ENCODE measurements at regions not wholly inside any gene's neighbourhood (a gene's known extent, or its start where the extent isn't known, plus 50 kb on each side); places are given as distances from the start of the nearest gene placed in this dataset.

GRCh38 chr5:74070766-74071165 lies 444.8 kb downstream of the ARHGEF28 start:
- Histone ChIP-seq H3K4me3 (no peak overlapping the region), H3K27ac (no peak overlapping the region), H3K27me3 (no peaks in the 10 kb centered on the region), H3K36me3 (ENCODE audit: low read depth, missing control alignments) (no peaks in the 10 kb centered on the region), H3K4me1 (peaks cover 14% of the 10 kb centered on the region), H3K9me3 (no peaks in the 10 kb centered on the region)
- WGBS, 2 donors = 82 to 92% methylated on average over 3 of the region's 3 CpGs
- intact Hi-C loops (cut with DNase I; ENCODE audit: low total_unique reads) = no loop called here
- TF ChIP-seq CTCF (IDR thresholded peaks at IDR 0.05) (no peak), POLR2A (IDR thresholded peaks at IDR 0.05) (no peak)
- no peak for DNase-seq

- H3K27me3 ChIP-seq = no peaks in the 10 kb centered on the region
- H3K4me1 ChIP-seq = peaks cover 14% of the 10 kb centered on the region
- no peaks in the 10 kb centered on the region for H3K9me3 ChIP-seq
- no peaks in the 10 kb centered on the region for H3K36me3 ChIP-seq (ENCODE audit: low read depth, missing control alignments)
- intact Hi-C loops (cut with DNase I; ENCODE audit: low total_unique reads) = no loop called here
- no peak overlapping the region for H3K27ac ChIP-seq
- DNase-seq = no peak
- WGBS, 2 donors = 82 to 86% methylated on average over 4 of the region's 4 CpGs
- no peak overlapping the region for H3K4me3 ChIP-seq
- TF ChIP-seq POLR2A (IDR thresholded peaks at IDR 0.05) = no peak
- no peak for TF ChIP-seq CTCF (IDR thresholded peaks at IDR 0.05)
These were observed 443.7 kb downstream of the ARHGEF28 start for GRCh38 chr5:74069741-74070140.

- Histone ChIP-seq H3K4me1 (peaks cover 9% of the 10 kb centered on the region), H3K9me3 (no peaks in the 10 kb centered on the region), H3K27ac (no peak overlapping the region), H3K27me3 (no peaks in the 10 kb centered on the region), H3K4me3 (no peak overlapping the region), H3K36me3 (ENCODE audit: low read depth, missing control alignments) (no peaks in the 10 kb centered on the region)
- TF ChIP-seq POLR2A (IDR thresholded peaks at IDR 0.05) (no peak), CTCF (IDR thresholded peaks at IDR 0.05) (no peak)
- 73 to 77% methylated on average over 5 of the region's 5 CpGs for WGBS, 2 donors
- no peak for DNase-seq
- intact Hi-C loops (cut with DNase I; ENCODE audit: low total_unique reads) = no loop called here
These were observed 441.9 kb downstream of the ARHGEF28 start for GRCh38 chr5:74067748-74068541.

- H3K36me3 ChIP-seq (ENCODE audit: low read depth, missing control alignments) = no peaks in the 10 kb centered on the region
- TF ChIP-seq CTCF (IDR thresholded peaks at IDR 0.05) (no peak), POLR2A (IDR thresholded peaks at IDR 0.05) (no peak)
These were observed 438.9 kb downstream of the ARHGEF28 start for GRCh38 chr5:74064911-74065310.

GRCh38 chr5:74064225-74064624 lies 438.2 kb downstream of the ARHGEF28 start:
- Histone ChIP-seq H3K4me3 (no peak overlapping the region), H3K27me3 (no peaks in the 10 kb centered on the region), H3K4me1 (peaks cover 4% of the 10 kb centered on the region), H3K36me3 (ENCODE audit: low read depth, missing control alignments) (no peaks in the 10 kb centered on the region), H3K27ac (no peak overlapping the region), H3K9me3 (no peaks in the 10 kb centered on the region)
- no peak for DNase-seq
- intact Hi-C loops (cut with DNase I; ENCODE audit: low total_unique reads) = no loop called here
- TF ChIP-seq CTCF (IDR thresholded peaks at IDR 0.05) (no peak), POLR2A (IDR thresholded peaks at IDR 0.05) (no peak)

More at GRCh38 chr5:74064911-74065310, 438.9 kb downstream of the ARHGEF28 start:
- intact Hi-C loops (cut with DNase I; ENCODE audit: low total_unique reads) = no loop called here
- Histone ChIP-seq H3K27me3 (no peaks in the 10 kb centered on the region), H3K4me3 (no peak overlapping the region), H3K9me3 (no peaks in the 10 kb centered on the region), H3K27ac (no peak overlapping the region), H3K4me1 (peaks cover 4% of the 10 kb centered on the region)
- 88 to 90% methylated on average over 3 of the region's 3 CpGs for WGBS, 2 donors
- no peak for DNase-seq

Measured in testis (tissue), 2 donors.